NCI-H1694 treated with DMSO at 0.1 percent for 48 hours (cell line): ENCODE measurements at regions not wholly inside any gene's neighbourhood (a gene's known extent, or its start where the extent isn't known, plus 50 kb on each side); places are given as distances from the start of the nearest gene placed in this dataset.

ENCODE experiments used
- DNase-seq: peaks from one replicate; lab custom pipeline; 2025; lab: John Stamatoyannopoulos, UW

DNA sequence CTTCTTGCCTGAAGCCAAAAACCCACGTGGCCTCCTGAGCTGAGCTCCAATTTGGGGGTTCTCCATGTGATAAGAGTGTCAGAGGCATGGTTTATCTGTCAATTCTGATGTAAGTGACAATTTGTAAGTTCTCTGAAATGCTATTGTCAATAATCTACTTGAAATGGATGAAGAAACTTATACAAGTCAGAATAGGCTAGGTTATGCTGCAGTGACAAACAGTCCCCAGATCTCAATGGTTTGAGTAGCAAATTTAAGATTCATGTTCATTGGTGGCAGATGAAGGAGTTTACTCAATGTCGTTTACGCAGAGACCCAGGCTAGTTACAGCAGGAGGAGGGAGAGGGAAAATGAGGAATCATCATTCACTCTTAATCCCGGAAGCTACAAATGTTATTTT is 352.4 kb downstream of the KIF16B start:
- DNase-seq, result no peak

DNA sequence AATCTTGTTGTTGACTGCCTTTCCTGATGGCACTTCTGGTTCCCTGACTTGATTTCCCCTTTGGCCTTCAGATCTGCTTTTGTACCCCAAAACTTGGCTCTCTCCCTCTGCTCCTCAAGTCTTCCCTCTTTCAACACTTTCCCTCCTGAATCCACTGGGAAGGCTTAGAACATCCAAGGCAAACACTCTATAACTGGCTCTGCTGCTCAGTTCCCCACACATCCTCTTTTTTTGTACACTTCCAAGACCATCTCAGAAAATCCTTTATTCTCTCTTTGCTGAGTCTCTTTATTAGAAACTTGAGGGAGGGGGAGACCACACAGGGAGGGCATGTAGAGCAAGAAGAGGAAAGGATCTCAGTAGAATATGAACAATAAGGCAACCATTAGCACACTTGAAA is 354.1 kb downstream of the KIF16B start:
- no peak for DNase-seq

- DNase-seq, result no peak
Observed at GRCh38 chr20:16216914-16217230, 356.4 kb downstream of the KIF16B start.

DNA sequence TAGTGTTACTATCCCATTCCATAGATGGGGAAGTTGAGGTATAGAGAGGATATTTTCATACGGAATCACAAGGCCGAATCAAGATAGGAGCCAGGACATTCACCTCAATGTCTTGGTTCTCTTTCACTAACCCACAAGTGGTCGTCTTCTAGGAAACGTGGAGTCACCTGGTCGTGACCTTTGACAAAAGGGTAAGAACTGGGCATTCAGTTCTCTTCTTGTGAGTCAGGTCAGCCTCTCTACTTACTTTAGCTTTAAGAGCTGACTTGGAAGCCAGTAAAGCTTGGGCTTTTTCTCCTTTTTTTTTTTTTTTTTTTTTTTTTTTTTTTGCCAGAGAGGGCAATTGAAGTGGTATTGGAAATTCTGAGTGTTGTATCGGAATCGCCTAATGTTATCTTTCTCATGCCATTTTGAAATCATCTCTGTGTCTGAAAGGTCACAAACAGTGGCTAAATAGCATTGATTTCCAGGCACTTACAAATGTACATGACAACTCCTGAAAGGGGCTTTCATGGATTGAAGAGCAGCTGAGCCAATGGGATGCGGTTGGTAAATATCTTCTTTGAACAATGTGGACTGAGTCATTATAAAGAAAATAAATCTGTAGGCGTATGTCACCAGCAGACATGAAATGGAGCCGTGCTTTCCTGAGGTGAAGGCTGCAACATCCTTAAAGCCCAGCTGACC is 356.9 kb downstream of the KIF16B start:
- no peak for DNase-seq

GRCh38 chr20:16215041-16215440 is 358.2 kb downstream of the KIF16B start:
- DNase-seq, result no peak

- no peak for DNase-seq
Observed at GRCh38 chr20:16212790-16213189, 360.5 kb downstream of the KIF16B start.

GRCh38 chr20:16209951-16210361 is 363.3 kb downstream of the KIF16B start:
- no peak for DNase-seq

DNA sequence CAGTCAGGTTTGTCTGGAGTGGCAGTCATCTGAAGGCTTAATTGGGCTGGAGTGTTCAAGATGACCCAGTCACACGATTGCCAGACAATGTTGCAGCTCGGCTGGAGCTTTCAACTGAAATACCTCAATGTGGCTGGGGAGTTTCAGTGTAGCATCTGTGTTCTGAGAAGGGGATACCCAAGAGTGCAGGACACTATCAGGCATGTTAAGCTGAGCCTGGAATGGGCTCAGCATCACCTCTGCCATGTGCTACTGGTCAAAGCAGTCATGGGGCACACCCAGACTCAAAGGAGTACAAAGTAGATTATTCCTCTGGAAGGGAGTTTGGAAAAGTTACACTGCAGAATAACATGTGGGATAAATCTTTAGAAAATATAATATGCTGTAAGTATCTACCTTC is 363.9 kb downstream of the KIF16B start:
- no peak for DNase-seq

- no peak for DNase-seq
Observed at GRCh38 chr20:16208443-16208842, 364.8 kb downstream of the KIF16B start.

GRCh38 chr20:16206817-16207216 is 366.4 kb downstream of the KIF16B start:
- no peak for DNase-seq

GRCh38 chr20:16205507-16205906 is 367.7 kb downstream of the KIF16B start:
- no peak for DNase-seq

DNA sequence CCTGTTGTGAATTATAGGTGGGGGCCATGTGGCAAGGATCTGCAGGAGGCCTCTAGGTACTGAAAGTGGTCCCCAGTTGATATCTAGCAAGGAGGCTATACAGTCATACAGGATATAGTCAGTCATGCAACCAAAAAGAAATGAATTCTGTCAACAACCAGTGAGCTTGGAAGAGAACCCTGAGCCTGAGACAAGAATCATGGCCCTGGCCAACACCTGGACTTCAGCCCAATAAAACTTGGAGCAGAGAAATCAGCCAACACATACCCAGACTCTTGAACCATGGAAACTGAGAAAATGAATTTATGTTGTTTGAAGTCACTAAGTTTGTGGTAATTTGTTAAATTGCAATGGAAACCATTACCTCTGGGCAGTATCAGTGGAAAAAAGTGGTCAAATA is 370.2 kb downstream of the KIF16B start:
- DNase-seq, result no peak

DNA sequence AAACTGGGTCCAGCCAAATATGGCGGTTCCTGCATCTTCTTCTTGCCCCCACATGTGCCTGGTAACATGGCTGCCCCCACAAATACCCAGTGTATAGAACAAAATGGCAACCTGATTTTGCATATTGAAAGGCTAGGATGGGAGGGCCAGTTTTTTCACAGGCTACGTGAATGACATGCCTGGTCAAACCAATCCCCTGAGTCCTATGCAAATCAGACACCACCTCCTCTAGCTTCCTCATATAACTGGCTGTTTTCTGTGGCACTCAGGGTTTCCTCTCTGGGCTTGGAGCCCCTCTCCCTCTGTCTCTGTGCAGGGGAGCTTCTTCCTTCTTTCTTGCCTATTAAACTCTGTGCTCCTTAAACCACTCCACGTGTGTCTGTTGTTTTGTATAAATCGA is 372.1 kb downstream of the KIF16B start:
- DNase-seq, result no peak

DNA sequence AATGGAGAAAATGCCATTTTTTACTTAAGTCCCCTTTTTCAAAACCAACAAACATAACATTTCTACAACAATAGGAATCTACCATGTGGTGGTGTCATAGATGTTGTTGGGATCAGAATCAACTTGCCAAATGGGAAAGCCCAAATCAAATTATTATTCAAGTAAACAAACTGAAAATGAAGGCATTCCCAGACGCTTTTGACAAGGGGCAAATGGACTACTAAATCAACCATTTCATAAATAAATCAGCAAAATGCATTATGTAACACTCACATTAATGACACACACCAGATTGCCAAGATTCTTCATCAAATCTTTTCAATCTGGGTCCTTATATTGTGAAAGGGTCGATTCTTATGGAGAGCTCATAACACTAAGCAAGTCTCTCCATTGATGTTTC is 375.6 kb downstream of the KIF16B start:
- DNase-seq, result no peak

DNA sequence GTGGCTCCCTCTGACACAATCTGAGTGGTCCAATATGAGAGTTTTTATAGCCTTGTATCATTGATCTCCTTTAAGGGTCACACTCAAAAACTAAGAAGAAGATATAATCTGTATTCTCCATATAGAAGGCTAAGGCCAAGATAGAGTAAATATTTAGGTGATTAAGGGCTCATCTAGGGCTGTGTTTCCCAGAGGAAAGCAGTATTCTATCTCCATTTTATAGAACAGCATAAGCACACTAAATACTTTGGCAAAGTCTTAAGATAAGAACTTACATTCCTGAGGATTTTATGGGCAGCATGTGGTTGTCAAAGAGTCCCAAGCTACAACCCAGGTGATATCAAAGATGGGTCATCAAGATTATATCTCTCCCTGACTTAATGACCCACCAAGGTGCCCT is 377.6 kb downstream of the KIF16B start:
- no peak for DNase-seq

DNA sequence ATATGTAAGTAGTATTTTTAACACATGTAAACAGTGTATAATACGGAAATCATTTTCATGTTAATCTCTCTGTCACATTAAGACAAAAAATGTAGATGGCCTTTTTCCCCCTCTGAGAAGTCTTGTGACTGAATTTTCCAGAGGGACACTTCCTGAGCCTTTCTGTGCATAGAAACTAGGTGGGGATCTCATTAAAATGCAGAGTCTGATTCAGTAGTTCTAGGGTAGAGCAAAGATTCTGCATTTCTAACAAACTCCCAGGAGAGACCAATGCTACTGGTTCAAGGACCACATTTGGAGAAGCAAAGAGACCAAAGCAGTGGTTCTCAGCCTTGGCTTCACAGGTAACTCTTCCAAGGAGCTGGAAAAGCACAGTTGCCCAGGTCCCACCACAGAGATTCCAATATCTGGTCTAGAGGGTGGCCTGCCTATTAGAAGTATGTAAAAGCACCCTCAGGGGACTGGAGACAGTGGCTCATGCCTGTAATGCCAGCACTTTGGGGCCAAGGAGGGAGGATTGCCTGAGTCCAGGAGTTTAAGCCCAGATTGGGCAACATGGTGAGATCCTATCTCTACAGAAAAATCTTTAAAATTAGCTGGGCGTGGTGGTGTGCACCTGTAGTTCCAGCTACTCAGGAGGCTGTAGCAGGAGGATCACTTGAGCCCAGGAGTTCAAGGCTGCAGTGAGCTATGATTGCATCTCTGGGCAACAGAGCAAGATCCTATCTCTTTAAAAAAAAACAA is 378.5 kb downstream of the KIF16B start:
- DNase-seq, result no peak

DNA sequence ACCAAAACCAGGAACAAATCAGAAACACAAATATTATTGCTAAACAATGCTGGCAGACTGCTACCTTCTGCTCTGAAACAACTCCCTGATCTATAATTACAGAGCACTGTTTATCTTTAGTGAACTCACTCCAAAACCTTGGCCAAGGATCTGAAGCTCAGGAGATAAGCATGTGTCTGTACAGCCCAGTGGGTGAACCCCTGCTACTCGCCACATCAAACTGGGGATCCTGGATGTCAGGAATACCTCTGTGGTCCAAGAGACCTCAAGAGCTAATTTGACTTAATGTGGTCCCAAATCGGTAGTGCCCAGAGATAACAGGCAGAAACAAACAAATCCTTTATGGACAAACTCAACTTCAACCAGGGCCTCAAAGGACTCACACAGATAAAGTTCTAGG is 381.8 kb downstream of the KIF16B start:
- DNase-seq, result no peak

DNA sequence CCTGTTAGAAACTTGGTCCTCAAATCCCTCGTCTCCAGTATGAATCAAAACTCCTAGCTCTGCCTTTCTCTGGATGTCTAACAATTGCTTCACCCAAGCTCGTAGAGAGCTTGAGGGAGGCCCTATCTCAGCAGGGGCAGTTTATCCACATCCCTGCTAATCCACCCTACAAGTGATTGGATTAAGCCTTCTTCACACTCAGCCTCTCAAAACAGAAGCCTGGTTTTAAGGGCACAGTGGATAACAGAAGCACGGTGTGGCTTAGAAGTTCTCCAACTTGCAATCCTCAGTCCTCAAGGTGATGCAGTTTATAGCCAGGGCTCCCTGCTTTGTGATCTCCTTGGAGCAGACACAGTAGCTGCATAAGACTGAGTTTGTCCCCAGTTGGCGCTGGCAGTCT is 383.9 kb downstream of the KIF16B start:
- no peak for DNase-seq

GRCh38 chr20:16187956-16188616 is 385.2 kb downstream of the KIF16B start:
- DNase-seq, result no peak

GRCh38 chr20:16179919-16180318 is 393.3 kb downstream of the KIF16B start:
- no peak for DNase-seq

GRCh38 chr20:16179371-16179770 is 393.9 kb downstream of the KIF16B start:
- no peak for DNase-seq

DNA sequence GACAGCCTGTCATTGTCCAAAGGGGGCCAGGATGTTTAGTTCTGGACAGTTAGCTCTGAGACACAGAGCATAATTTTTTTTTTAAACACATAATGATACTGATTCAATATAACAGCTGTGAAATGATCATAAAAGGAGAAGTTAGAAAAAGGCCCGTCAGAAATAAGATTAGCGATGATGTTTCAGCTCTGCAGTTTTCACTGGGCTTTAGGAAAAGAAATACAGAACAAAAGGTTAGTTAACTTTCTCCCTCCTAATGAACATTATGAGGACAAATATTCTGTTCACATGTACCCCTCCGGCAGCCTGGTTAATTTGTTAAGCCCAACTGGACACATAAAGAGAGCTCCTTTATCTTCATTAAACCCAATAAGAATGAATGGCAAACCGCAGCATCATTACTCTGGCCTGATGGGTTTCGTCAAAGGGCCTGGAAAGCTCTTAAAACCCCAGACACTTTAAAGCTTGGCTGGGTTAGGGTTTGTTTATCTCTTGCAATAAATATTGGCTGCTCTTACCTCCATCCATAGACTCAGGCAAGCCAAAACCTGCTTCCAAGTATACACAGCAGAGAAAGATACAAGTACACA is 394.6 kb downstream of the KIF16B start:
- DNase-seq, result no peak

DNA sequence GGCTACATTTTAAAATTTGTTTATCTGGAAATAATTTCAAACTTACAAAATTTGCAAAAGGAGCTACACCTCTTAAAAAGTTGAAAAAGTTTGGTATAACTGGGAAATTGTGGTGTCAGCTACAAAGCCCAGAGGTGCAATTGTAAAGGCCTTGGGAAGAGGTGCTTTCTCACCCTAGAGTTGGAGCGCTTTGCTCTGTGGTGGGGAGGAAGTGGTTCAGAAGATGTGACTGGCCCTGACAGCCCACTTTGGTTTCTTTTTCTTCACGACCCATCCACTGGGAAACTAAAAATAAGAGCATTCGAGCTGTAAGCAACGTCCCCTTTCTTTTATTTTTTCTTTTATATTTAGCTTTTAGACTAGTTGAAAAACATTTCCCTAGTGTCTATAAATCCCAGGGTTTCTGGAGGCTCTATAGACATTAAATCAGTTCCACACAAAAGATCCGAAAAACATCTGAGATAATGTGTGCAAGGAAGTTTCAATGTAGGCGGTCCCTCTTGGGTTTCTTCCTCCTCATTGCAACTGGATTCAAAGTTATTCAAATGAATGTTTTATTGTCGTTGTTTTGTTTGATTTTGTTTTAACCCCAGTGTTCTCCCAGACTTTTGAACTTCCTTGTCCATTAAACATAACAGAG is 397.8 kb downstream of the KIF16B start:
- DNase-seq, result no peak
